CD1c-positive myeloid dendritic cell (primary cell): ENCODE measurements at regions not wholly inside any gene's neighbourhood (a gene's known extent, or its start where the extent isn't known, plus 50 kb on each side); places are given as distances from the start of the nearest gene placed in this dataset.
"Not testable (repeated sequence)": the region's sequence is repeated elsewhere in the genome, so short reads cannot be mapped to it uniquely, and the experiment has no call there.

ENCODE experiments used
- DNase-seq: peaks from one replicate; pipeline ENCODE4 v3.0.0-alpha.2; 2016; ENCODE audit errors: extremely low spot score

- peak; percentile 1 for DNase-seq
Observed at GRCh38 chr1:143905214-143906179, 66.3 kb downstream of the FAM72C start.

GRCh38 chr1:143904622-143904979 is 67.2 kb downstream of the FAM72C start:
- not testable (repeated sequence) for DNase-seq

- peak; percentile 3 for DNase-seq
Observed at GRCh38 chr1:143903899-143904621, 67.7 kb downstream of the FAM72C start.

GRCh38 chr1:143896377-143896776 is 75.4 kb downstream of the FAM72C start:
- DNase-seq, result not testable (repeated sequence)

GRCh38 chr1:143884932-143885574 is 86.7 kb downstream of the FAM72C start:
- peak; percentile 1 for DNase-seq

- not testable (repeated sequence) for DNase-seq
Observed at GRCh38 chr1:143884532-143884931, 87.3 kb downstream of the FAM72C start.

- DNase-seq, result not testable (repeated sequence)
Observed at GRCh38 chr1:143879757-143880536, 91.8 kb downstream of the FAM72C start.

- DNase-seq, result not testable (repeated sequence)
Observed at GRCh38 chr1:143875947-143876346, 95.8 kb downstream of the FAM72C start.

GRCh38 chr1:143874625-143875024 is 97.2 kb downstream of the FAM72C start:
- DNase-seq, result not testable (repeated sequence)

GRCh38 chr1:143873650-143874049 is 98.1 kb downstream of the FAM72C start:
- DNase-seq, result not testable (repeated sequence)

GRCh38 chr1:143870388-143870787 is 101.4 kb downstream of the FAM72C start:
- DNase-seq, result not testable (repeated sequence)

GRCh38 chr1:143867590-143868220 is 104.1 kb downstream of the FAM72C start:
- DNase-seq, result peak; percentile 59

- DNase-seq, result not testable (repeated sequence)
Observed at GRCh38 chr1:143863901-143864520, 107.8 kb downstream of the FAM72C start.

- not testable (repeated sequence) for DNase-seq
Observed at GRCh38 chr1:143862722-143863121, 109.1 kb downstream of the FAM72C start.

- not testable (repeated sequence) for DNase-seq
Observed at GRCh38 chr1:143861306-143861705, 110.5 kb downstream of the FAM72C start.

- not testable (repeated sequence) for DNase-seq
Observed at GRCh38 chr1:143855867-143856266, 115.9 kb downstream of the FAM72C start.

GRCh38 chr1:143854069-143854468 is 117.7 kb downstream of the FAM72C start:
- not testable (repeated sequence) for DNase-seq

GRCh38 chr1:143850637-143851036 is 121.1 kb downstream of the FAM72C start:
- not testable (repeated sequence) for DNase-seq

- peak; percentile 3 for DNase-seq
Observed at GRCh38 chr1:143848859-143849258, 122.9 kb downstream of the FAM72C start.

GRCh38 chr1:143845193-143845592 is 126.6 kb downstream of the FAM72C start:
- not testable (repeated sequence) for DNase-seq
